NCI-H1092 (cell line): ENCODE measurements at regions not wholly inside any gene's neighbourhood (a gene's known extent, or its start where the extent isn't known, plus 50 kb on each side); places are given as distances from the start of the nearest gene placed in this dataset.

Source experiments
- DNase-seq: peaks from one replicate; lab custom pipeline; 2025; lab: John Stamatoyannopoulos, UW

DNA sequence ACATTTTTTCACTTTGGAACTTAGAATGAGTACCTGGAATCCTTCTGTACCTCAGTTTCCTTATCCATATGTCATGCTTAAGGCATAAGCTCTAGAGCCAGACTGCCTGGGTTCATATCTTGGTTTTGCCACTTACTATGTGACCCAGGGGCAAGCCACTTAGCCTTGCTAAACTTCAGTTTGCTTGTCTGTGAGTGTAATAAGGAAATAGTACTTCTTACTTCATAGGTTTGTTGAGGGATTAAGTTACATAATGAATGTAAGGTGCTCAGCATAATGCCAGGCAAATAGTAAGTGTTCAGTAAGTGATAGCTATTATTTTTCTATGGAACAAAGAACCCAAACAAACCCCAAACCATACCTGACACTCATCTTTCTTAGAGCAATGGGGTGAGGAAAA lies 225.1 kb downstream of the BCAT1 start:
- DNase-seq = no peak

DNA sequence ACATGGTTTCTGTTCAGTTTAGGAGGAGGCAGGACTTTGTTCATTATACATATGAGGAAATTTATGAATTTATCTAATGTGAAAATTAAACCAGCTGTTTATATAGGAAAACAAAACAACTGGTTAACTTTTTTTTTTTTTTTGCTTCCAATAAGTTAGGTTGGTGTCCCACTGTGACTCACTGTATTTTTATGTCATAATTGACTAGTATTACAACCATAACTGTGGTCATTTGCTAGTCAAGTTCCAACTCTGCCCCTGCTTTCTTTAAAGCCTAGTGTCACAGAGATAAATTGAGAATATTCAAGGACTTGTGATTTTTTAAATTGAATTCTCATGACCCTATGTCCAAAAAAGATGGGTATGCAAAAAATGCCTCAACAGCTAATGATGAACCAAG lies 227.7 kb downstream of the BCAT1 start:
- no peak for DNase-seq

DNA sequence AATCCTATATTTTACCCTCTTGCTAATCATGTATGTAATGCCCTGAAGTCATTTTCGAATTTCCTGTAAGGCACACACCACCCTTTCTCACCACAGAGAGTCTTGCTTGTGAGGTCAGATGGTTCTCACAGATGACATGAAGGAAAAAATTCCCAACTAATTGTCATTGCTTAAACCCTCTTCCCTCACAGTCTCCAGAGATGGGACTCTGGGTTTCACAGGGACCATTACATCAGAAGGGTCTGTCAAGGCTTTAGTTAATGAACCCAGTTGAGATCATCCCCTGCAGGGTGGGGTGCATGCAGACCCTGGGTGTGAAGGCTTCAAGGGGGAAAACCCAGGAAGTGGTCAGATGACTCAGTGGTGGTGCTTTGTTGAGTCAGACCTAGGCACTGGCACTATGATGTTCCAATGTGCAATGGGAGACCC lies 229.6 kb downstream of the BCAT1 start:
- DNase-seq = no peak

DNA sequence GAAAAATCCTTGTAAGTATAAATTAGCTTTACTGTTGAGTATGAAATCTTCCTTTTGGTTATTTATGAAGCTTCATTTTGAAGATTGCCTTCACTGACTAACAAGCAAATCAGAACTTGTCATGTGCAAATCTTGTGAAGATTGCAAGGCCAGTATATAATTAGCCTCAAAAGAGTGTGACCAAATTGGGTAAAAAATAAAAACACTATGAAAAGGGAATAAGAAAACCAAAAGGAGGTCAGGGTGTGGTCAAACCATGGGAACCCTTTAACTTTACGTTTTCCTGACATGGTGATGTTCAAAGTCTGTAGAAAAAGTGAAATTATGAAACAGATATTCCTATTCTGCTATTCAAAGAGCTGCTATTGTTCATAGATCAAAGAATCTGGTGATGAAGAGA lies 230.3 kb downstream of the BCAT1 start:
- DNase-seq = no peak

DNA sequence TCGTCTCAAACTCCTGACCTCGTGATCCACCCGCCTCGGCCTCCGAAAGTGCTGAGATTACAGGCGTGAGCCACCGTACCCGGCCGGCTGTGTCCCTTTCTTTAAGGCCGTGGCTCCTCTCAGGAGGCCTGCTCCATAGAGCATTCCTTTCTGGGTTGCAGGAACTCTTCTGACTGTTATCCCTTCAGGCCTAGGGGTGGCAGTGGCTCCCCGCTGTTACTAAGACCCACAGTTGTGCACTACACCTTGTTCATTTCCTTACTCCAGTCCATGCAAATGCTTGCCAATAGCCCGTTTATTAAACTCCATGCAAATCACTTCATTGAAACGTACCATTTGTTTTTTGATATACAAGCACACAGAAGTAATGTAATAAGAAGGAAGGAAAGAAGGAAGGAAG lies 234.7 kb downstream of the BCAT1 start:
- no peak for DNase-seq

DNA sequence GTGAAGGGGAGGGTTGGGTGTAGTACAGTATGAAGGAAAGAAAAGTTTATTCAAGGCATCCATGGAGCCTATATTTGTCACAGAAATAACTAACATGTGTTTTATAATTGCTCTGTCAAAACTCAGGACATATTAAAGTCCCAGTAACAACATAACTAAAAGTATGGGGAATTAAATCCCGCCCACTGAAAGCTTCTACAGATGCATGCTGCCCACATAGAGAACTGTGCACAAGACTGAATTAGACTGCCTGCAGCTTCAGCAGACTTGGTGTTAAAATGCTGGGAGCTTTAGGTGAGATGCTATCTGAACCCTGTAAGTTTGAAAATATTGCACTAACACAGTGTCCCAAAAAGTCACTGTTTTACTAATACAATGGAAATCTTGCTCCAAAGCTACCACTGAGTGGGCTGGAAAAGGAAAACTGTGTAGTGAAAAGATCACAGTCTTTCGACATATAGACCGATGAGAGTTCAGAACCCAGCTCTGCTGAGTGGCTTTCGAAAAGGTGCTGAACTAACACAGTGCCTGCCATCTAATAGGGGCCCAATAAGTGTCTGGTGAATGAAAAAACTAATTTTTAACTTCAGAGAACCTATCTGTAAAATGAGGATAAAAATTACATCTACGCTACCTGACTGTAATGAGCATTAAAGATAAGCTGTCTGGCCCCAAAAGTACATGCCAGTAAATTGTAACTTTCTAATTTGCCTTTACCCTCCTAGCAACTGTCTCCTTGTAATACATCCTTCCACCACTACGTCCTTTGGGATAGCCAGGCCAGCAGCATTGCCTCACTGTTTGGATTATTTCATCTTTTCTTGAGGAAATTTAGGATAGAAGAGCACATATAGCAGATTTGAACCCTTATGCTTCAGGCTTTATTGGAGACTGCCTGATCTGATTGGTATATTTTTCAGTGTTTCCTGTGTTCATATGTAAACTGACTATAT lies 237.6 kb downstream of the BCAT1 start:
- DNase-seq = no peak

DNA sequence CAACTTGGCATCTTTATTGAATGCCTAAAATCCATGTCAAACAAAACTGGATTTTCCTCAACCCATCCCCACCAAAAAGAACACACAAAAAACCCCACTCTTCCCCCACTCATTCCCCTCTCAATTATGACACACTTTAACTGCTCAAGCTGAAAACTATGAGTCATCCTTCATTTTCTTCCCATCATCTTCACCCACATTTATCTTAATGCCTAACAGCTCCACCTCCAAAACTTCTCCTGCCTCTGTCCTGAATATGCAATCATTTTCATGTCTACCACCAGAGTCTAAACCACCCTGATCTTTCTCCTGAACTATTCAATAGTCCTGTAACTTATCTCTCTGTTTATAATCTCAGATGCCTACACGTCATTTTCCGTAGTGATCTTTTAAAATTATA lies 239.7 kb downstream of the BCAT1 start:
- DNase-seq = no peak

DNA sequence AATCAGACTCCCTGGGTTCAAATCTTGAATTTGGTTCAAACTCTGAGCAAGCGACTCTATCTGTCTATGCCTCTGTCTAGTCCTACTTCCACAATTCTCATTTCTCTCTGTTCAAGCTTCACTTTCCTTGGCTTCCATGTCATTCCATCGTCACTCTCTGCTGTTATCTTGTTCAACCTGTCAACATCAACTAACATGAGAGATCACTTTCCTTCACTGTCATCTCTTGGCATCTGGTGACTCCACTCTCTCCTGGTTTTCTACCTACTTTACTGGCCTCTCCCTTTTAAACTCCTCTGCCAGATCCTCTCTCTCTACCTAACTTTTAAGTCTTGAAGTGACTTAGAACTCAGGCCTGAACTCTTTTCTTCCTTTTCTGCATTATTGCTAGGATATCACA lies 240.2 kb downstream of the BCAT1 start:
- no peak for DNase-seq

DNA sequence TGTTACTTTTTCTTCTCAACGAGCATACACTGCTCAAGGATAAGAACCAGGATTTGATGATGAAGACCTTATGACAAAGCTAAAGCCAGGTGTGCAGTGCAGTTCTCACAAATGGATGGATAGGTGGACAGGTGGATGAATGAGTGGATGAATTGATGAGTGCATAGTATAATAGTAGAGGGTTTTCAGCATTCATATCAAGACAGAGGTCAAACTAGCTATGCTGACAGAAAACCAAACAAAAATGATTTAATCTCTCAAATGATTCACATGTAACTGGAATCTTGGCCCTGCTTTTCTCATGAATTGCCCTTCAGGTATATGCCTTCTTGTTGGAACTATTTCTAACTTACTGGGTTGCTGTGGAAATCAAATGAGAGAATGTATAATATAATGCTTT lies 240.9 kb downstream of the BCAT1 start:
- DNase-seq = no peak

DNA sequence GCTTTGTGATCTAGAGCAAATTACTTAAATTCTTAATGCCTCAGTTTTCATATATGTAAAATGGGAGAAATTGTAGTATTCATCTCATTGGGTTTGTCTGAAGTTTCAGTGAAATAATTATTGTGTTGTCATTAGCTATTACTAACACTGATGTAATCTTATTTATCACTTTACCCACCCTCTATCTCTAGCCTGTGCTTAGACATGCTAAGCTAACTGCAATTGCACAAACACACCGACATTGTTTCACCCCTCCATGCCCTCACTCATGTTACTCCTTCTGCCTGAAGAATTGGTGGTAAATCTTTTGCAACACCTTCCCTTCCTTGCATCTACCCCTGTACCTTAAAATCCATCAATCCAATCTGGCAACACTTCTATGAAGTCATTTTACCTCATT lies 241.6 kb downstream of the BCAT1 start:
- no peak for DNase-seq

DNA sequence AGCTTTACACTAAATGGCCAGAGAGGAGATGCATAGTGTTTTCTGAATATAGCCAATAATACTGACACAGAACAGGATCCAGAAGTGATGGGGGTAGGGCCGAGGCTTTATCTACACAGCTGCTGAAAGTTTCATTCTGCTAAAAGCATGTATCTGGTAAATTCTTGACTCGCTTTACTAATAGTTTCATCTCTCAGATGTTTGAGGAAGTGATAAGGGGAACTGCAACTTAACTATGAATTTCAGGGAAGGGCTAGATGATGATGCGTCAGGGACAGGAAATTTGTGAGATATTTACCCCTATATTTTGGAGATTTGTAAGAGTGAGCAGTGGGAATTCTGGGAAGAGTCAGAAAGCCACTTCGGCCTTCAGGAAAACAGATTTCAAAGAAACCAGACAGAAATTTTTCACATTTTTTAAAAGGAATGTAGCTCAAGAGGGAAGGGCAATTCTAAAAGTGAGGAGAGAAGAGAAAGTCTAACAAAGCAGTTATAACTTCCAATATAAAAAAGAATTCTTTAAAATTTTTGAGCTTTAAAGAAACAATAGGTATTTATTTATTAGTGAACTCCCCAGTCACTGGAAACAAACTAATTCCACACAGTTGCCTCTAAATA lies 243.1 kb downstream of the BCAT1 start:
- no peak for DNase-seq

DNA sequence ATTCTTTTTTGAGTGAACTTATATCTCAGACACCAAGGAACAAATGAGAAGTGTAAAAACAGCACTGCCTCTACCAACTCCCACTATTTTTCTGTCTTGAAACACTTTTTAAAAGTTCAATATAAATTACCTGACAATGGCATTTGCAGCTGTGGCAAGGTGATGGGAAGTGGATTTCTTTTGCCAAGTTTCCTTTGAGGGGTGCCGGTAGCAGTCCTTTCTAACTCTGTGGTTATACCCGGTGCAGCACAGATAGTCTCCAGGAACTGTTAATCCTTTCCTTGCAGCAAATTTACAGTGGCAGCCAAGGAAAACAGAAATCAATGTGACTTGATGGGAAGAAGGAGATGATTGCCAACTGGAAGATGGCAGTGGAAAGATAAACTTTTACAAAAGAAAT lies 243.7 kb downstream of the BCAT1 start:
- no peak for DNase-seq

DNA sequence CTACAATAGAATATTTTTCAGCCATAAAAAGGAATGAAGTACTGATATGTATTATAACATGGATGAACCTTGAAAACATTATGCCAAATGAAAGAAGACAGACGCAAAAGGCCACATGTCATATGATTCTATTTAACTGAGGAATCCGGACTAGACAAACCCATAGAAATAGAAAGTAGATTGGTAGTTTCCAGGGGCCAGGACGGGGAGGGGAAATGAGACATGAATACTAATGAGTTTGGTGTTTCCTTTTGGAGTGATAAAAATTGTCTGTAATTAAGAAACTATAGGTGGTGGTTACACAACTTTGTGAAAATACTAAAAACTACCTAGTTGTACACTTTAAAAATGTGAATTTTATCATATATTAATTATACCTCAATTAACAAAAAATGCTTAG lies 247.6 kb downstream of the BCAT1 start:
- DNase-seq = no peak

DNA sequence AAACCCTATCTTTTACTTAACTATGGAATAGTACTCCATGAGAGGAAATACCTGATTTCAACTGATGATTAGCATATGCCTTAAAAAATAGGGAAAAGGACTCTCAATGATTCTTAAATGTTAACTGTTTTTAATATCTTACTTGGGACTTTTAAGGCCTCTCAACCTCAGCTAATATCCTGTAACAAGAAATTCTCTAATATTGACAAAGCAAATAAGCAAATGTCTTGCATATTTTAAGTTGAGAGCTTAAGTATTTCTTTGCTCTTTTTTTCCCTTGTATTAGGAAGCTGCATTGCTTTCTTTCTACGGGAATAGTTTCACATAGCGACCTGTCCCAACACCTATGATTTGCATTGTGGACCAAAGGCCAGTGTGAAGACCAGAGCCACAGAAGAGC lies 249.9 kb downstream of the BCAT1 start:
- DNase-seq = no peak

DNA sequence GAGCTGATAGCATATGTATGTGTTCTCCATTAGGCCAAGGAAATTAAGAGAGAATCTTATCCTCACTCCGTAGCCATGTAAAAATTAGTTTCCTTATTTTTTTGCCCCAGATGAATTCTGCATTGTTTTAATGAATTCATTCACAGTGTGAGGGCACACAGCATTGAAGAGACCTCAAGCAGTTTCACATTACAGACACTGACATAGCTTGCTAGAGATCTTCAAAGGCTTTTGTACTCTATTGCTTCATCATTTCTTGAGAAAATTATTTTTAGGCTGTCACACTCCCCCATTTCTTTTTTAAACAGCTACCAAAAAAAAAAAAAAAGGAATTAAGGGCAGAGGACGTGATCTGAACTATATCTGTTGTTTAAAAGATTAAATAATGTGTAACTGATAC lies 251.1 kb downstream of the BCAT1 start:
- no peak for DNase-seq

DNA sequence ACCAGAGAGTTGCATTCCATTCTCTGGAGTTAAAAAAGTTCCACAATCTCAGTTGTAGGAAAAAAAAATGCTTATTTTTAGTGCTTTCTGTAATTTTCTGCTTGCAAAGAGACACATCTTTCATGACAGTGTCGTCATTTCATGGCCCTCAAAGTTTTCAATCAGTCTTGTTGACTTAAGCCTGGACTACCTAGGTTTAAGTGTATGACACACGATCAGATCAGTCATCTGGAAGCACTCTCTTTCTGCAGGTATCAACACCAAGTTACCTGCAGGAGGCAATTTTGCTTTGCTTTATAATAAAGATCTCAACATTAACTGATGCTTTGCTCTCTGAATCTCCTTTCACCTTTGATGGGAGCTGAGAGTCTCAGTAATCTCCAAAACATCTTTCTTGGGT lies 251.6 kb downstream of the BCAT1 start:
- no peak for DNase-seq

DNA sequence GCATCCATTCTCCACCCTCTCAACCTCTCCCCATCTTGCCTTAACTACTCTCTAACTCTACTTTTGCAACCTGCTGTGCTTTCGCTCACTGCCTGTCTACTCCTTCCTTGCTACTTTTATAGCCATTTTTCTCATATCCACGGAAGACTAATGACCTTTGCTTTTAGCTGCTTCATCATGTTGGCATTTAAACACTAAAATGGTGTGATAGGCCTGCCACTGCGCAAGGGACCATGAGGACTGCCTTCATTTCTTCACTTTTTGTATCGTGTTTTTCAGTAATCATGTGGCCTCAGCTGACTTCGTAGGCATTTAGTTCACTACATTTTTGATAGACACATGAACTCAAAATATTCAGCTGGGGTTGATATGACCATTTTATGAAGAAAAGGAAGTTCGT lies 252.1 kb downstream of the BCAT1 start:
- DNase-seq = no peak

DNA sequence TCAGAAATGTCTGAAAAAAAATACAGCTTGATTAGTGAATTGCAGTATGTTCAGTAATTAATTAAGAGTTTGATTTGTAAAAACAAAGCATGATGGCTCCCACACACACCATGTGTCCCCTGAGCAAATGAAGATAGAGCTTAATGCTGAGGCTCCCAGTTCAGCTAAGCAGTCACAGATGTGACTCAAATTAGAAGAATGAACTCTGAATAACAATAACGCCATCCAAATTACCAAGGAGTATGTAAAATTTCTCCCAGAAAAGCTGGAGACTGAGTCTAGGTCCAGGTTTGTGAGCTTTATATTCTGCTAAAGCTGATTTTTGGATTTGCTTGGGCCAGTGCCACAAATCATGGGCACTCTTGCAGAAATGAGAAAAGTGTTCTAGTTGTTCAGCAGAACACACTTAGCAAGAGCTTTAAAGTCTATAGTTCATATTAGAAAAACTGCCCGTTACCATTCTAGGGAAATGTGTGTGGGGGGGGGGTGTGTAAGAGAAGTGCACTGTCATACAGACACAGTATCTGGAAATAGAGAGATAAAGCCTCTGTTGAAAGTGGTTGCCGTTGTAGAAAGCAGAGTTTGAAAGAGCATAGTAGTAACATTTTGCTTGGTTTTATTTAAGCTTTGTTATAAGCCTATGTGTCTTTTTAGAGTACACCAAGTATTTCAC lies 253.1 kb downstream of the BCAT1 start:
- no peak for DNase-seq

DNA sequence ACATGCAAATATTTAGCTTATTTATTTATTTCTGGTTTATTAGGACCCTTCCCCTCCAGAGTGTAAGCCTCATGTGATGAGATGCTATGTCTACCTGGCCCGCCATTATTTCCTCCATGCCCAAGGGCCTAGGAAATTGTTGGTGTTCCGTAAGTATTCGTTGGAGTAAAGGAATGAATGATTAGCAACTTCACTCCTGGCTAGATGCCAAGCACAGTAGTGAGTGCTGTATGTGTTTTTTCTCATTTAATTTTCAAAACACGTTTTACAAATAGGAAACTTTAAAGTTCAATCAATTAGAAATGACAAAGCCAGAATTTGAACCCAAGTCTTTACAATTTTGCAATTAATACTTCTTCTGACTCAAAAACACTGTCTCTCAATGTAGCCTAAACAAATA lies 253.8 kb downstream of the BCAT1 start:
- no peak for DNase-seq

DNA sequence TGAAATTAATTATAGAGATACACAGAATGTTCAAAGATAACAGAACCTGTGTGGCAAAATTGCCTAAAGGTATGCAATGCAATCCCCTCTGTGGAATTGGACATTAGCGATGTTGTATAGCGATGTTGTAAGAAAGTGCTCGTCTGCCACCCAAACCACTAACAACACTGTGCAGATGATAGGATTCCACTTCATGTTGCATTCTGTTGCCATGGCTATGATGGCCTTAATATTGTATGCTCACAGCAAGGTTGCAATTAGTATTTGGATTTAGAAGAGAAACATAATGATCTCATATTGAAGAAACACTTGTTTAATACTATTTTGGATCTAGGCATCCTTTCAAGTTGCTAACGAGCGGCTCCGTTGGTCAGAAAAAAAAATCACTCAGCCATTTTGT lies 260.3 kb downstream of the BCAT1 start:
- no peak for DNase-seq

DNA sequence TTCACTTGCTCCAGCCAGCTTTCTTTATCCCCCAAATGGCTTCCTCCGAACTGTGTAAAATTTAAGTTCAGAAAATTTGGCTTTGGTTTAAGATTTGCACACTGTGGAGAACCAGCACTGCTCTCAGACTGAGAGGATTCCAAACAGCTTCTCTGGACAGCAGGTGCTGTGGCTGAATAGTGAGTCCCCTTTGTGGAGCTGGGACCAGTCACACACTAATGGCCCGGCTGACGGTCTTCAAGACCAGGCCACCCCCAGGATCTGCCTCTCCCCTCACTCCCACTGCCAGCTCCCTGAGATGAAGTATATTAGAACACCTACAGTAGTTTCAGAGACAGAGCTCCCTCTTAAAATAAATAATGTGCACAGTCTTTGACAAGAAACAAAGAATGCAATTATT lies 267.3 kb downstream of the BCAT1 start:
- no peak for DNase-seq

DNA sequence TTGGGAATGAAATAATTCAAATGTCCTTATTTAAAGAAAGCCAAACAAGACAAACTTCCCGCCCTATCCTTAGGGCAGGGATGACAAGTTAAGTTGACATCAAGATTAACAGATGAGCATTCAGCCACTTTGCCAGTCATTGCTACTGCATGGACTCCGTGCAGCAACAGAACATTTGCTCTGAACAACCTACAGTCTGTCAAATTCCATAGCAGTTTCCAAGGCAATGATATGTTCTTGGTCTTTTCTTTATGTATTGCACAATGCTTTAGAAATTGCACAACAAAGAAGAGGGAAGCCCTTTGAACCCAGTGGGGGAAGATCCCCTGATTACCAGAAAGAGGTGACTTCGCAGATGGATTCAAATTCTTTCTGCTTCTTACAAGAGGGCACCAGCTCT lies 269.8 kb downstream of the BCAT1 start:
- no peak for DNase-seq

DNA sequence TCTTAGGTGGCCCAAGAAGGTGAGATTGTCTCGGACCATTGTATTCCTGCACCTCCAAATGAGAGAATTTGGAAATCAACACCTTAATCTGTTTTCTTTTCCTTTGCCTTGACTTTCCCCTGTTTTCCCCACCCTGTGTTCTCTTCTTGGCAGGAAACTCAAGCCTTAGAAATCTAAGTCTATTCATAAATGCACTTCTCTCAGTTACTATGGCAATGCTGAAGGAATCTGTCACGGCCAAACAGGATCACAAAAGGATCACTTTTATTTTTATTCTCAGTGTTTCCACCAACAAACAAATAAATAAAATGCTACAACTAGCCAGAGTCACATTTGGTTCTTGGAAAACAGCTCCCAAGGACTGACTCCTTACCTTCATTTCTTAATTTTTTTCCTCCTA lies 270.5 kb downstream of the BCAT1 start:
- no peak for DNase-seq
